GM23338 (cell line): ENCODE measurements at regions not wholly inside any gene's neighbourhood (a gene's known extent, or its start where the extent isn't known, plus 50 kb on each side); places are given as distances from the start of the nearest gene placed in this dataset.

Source experiments
- ATAC-seq: fragments of 200-7000 bp; cut with Tn5 transposase; 3 replicates; pipeline ENCODE4 v1.9.1; 2020
- DNase-seq: peaks from one replicate; pipeline ENCODE4 v3.0.0-alpha.2; 2015; ENCODE audit warnings: low spot score
- H2AFZ ChIP-seq: fragments of 200-600 bp; sonication (generic); 2 replicates; pipeline ENCODE4 v1.8.0; 2016; ENCODE audit warnings: antibody characterized with exemption, mild to moderate bottlenecking, moderate library complexity
- H3F3A ChIP-seq: fragments of 200-600 bp; sonication (generic); replicated peaks from 2 replicates; pipeline ENCODE4 v1.8.0; 2017; ENCODE audit warnings: antibody characterized with exemption, mixed run types, low read depth
- H3K27ac ChIP-seq: fragments of 200-600 bp; sonication (generic); 2 replicates; pipeline ENCODE4 v1.6.1; 2016; ENCODE audit warnings: low read depth
- H3K27me3 ChIP-seq: fragments of 200-600 bp; sonication (generic); 2 replicates; pipeline ENCODE4 v1.8.0; 2016; ENCODE audit warnings: mild to moderate bottlenecking, mixed run types, moderate library complexity; ENCODE audit not compliant: insufficient read depth
- H3K36me3 ChIP-seq: fragments of 200-600 bp; sonication (generic); 2 replicates; pipeline ENCODE4 v1.8.0; 2016; ENCODE audit warnings: mild to moderate bottlenecking; ENCODE audit not compliant: insufficient read depth
- H3K4me1 ChIP-seq: fragments of 200-600 bp; sonication (generic); 2 replicates; pipeline ENCODE4 v1.8.0; 2016; ENCODE audit warnings: mild to moderate bottlenecking, moderate library complexity; ENCODE audit not compliant: insufficient read depth
- H3K4me2 ChIP-seq: fragments of 200-600 bp; sonication (generic); 2 replicates; pipeline ENCODE4 v1.7.1; 2017; ENCODE audit warnings: mixed run types
- H3K4me3 ChIP-seq: fragments of 200-600 bp; sonication (generic); 2 replicates; pipeline ENCODE4 v1.6.1; 2016; ENCODE audit warnings: mixed run types
- H3K79me2 ChIP-seq: fragments of 200-600 bp; sonication (generic); replicated peaks from 2 replicates; pipeline ENCODE4 v1.8.0; 2017; ENCODE audit warnings: mild to moderate bottlenecking; ENCODE audit not compliant: insufficient read depth
- H3K9me2 ChIP-seq: fragments of 200-600 bp; sonication (generic); 2 replicates; pipeline ENCODE4 v1.8.0; 2017; ENCODE audit not compliant: insufficient read depth
- H4K20me1 ChIP-seq: fragments of 200-600 bp; sonication (generic); replicated peaks from 2 replicates; pipeline ENCODE4 v1.8.0; 2017; ENCODE audit warnings: mild to moderate bottlenecking; ENCODE audit not compliant: insufficient read depth
- H3K27ac Mint-ChIP-seq: 2 replicates; pipeline ENCODE4 v1.8.0; 2020; ENCODE audit warnings: inconsistent platforms, mild to moderate bottlenecking, moderate library complexity, mixed read lengths
- H3K27me3 Mint-ChIP-seq: 3 replicates; pipeline ENCODE4 v1.8.0; 2022; ENCODE audit warnings: low read depth, mild to moderate bottlenecking, moderate library complexity, mixed read lengths, inconsistent platforms; ENCODE audit not compliant: insufficient read depth, poor library complexity
- H3K36me3 Mint-ChIP-seq: 3 replicates; pipeline ENCODE4 v1.8.0; 2021; ENCODE audit warnings: low read depth, mild to moderate bottlenecking, inconsistent platforms, moderate library complexity, mixed read lengths
- H3K4me1 Mint-ChIP-seq: 3 replicates; pipeline ENCODE4 v1.8.0; 2020; ENCODE audit warnings: mild to moderate bottlenecking, inconsistent platforms, mixed read lengths
- H3K4me3 Mint-ChIP-seq: 3 replicates; pipeline ENCODE4 v1.8.0; 2021; ENCODE audit warnings: moderate library complexity, mild to moderate bottlenecking, inconsistent platforms, mixed read lengths
- H3K9me3 Mint-ChIP-seq: 3 replicates; pipeline ENCODE4 v1.8.0; 2020; ENCODE audit warnings: moderate library complexity, mild to moderate bottlenecking, inconsistent platforms, mixed read lengths
- CREB1 ChIP-seq: fragments of 250-450 bp; sonication (Bioruptor Pico); IDR thresholded peaks from 2 replicates; pipeline ENCODE4 v1.5.0; 2020; ENCODE audit warnings: low read depth, mild to moderate bottlenecking, moderate library complexity
- CTCF ChIP-seq, 2 experiments: fragments of 200-600 bp in 1 of 2; sonication (generic) in 1 of 2; conservative IDR thresholded peaks; 2 replicates each; pipeline versions ENCODE4 v1.5.1 to v1.6.1; 2016 to 2017; ENCODE audit warnings: antibody characterized with exemption in 2 of 2, low read depth in 2 of 2, mild to moderate bottlenecking in 2 of 2, moderate library complexity in 1 of 2
- ETS1 ChIP-seq: IDR thresholded peaks from 2 replicates; pipeline ENCODE4 v1.6.1; 2016; ENCODE audit warnings: antibody characterized with exemption
- EZH2 ChIP-seq: fragments of 200-600 bp; sonication (generic); IDR thresholded peaks from one replicate; pipeline ENCODE4 v1.8.0; 2017; ENCODE audit warnings: antibody characterized with exemption, mild to moderate bottlenecking, low read depth; ENCODE audit not compliant: unreplicated experiment
- EZH2phosphoT487 ChIP-seq: fragments of 200-600 bp; sonication (generic); IDR thresholded peaks from one replicate; pipeline ENCODE4 v1.8.1; 2018; ENCODE audit warnings: antibody characterized with exemption; ENCODE audit not compliant: unreplicated experiment
- JUNB ChIP-seq: IDR thresholded peaks from one replicate; pipeline ENCODE4 v1.6.1; 2016; ENCODE audit warnings: antibody characterized with exemption; ENCODE audit not compliant: unreplicated experiment
- NANOG ChIP-seq: IDR thresholded peaks from 2 replicates; pipeline ENCODE4 v1.6.1; 2016; ENCODE audit warnings: antibody characterized with exemption, borderline replicate concordance
- POLR2AphosphoS5 ChIP-seq: IDR thresholded peaks from 2 replicates; pipeline ENCODE4 v1.6.1; 2016; ENCODE audit warnings: antibody characterized with exemption, low read depth
- REST ChIP-seq: IDR thresholded peaks from one replicate; pipeline ENCODE4 v1.6.1; 2018; ENCODE audit warnings: antibody characterized with exemption; ENCODE audit not compliant: unreplicated experiment
- STAT1 ChIP-seq: IDR thresholded peaks from one replicate; pipeline ENCODE4 v1.6.1; 2016; ENCODE audit warnings: antibody characterized with exemption; ENCODE audit not compliant: unreplicated experiment
- ZNF114 ChIP-seq: fragments of 250-450 bp; sonication (Bioruptor Pico); IDR thresholded peaks from 2 replicates; pipeline ENCODE4 v1.5.0; 2020; ENCODE audit warnings: mild to moderate bottlenecking, moderate library complexity
- ZNF331 ChIP-seq: fragments of 250-450 bp; sonication (Bioruptor Pico); IDR thresholded peaks from 2 replicates; pipeline ENCODE4 v1.5.0; 2020; ENCODE audit warnings: low read depth, mild to moderate bottlenecking, moderate library complexity
- ZNF462 ChIP-seq: fragments of 250-450 bp; sonication (Bioruptor Pico); IDR thresholded peaks from 2 replicates; pipeline ENCODE4 v1.5.0; 2020; ENCODE audit warnings: mild to moderate bottlenecking, moderate library complexity

- no peaks in the 10 kb centered on the region for H3K79me2 ChIP-seq
- peaks cover 5% of the 10 kb centered on the region for H3K4me1 Mint-ChIP-seq
- H3F3A ChIP-seq = no peaks in the 10 kb centered on the region
- no peaks in the 10 kb centered on the region for H3K36me3 Mint-ChIP-seq
- no peaks in the 10 kb centered on the region for H3K36me3 ChIP-seq
- H3K4me1 ChIP-seq = peaks cover 4% of the 10 kb centered on the region; the same call in 1 of the 2 replicates
- no peaks in the 10 kb centered on the region for H3K27me3 ChIP-seq
- DNase-seq (no peak), ATAC-seq (no peak)
- no peaks in the 10 kb centered on the region for H4K20me1 ChIP-seq
- H3K9me3 Mint-ChIP-seq = no peaks in the 10 kb centered on the region
- no peak overlapping the region for H3K27ac ChIP-seq
- H3K4me3 Mint-ChIP-seq = no peak overlapping the region
- H3K4me2 ChIP-seq = no peak overlapping the region
- H3K4me3 ChIP-seq = no peak overlapping the region
- H2AFZ ChIP-seq = 0 out of 2 replicates have a peak overlapping the region, but pooled peaks have one; percentile 24
- TF ChIP-seq ZNF462 (CRISPR knock-in tag) (no peak), POLR2AphosphoS5 (no peak), CTCF (conservative IDR thresholded peaks at IDR 0.05; ENCODE audit: low read depth in 2 of 2) (no peak), ZNF114 (CRISPR knock-in tag) (no peak), REST (no peak), EZH2phosphoT487 (no peak), EZH2 (no peak), NANOG (no peak), CREB1 (CRISPR knock-in tag) (no peak), ETS1 (no peak), JUNB (no peak), STAT1 (no peak), ZNF331 (CRISPR knock-in tag) (no peak)
- no peak overlapping the region for H3K27ac Mint-ChIP-seq
- H3K9me2 ChIP-seq = no peaks in the 10 kb centered on the region
- peaks cover 2% of the 10 kb centered on the region for H3K27me3 Mint-ChIP-seq
Measured at GRCh38 chr1:60998786-60999185, 83.6 kb upstream of the NFIA start.
